ENCODE measurements at regions not wholly inside any gene's neighbourhood (a gene's known extent, or its start where the extent isn't known, plus 50 kb on each side); places are given as distances from the start of the nearest gene placed in this dataset.

DNA sequence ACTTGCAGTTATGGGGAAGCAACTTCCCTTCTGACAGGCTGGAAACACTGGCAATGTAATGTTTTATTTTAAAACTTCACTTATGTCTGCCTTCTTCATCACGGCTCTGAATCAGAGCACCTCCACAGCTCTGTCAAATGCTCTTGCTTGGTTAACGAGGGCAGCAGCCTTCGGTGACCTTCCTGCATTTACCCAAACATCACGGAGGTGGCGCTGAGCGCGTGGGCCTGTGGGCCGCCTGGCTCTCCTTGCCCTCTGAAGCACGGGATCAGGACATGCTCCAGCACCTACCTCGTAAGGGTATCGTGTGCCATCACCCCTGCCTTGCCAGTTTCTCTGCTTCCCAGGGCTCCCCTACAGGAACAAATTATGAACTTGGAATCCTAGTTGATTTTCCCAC, 310.0 kb downstream of the TEX29 start:
- TF ChIP-seq, protein P1, sequence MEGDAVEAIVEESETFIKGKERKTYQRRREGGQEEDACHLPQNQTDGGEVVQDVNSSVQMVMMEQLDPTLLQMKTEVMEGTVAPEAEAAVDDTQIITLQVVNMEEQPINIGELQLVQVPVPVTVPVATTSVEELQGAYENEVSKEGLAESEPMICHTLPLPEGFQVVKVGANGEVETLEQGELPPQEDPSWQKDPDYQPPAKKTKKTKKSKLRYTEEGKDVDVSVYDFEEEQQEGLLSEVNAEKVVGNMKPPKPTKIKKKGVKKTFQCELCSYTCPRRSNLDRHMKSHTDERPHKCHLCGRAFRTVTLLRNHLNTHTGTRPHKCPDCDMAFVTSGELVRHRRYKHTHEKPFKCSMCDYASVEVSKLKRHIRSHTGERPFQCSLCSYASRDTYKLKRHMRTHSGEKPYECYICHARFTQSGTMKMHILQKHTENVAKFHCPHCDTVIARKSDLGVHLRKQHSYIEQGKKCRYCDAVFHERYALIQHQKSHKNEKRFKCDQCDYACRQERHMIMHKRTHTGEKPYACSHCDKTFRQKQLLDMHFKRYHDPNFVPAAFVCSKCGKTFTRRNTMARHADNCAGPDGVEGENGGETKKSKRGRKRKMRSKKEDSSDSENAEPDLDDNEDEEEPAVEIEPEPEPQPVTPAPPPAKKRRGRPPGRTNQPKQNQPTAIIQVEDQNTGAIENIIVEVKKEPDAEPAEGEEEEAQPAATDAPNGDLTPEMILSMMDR (conservative IDR thresholded peaks at IDR 0.05; ENCODE audit: low read length): no peak
- no peak for TF ChIP-seq EZH2phosphoT487 (IDR thresholded peaks at IDR 0.05; ENCODE audit: borderline replicate concordance, low read depth, low read length)
